Thymus (tissue), 11 donors: ENCODE measurements at regions not wholly inside any gene's neighbourhood (a gene's known extent, or its start where the extent isn't known, plus 50 kb on each side); places are given as distances from the start of the nearest gene placed in this dataset.

Experiments
- DNase-seq, 9 donors: peaks; one replicate each; pipeline ENCODE4 v3.0.0-alpha.2; 2013; ENCODE audit warnings: low spot score in 9 of 9, low read depth in 6 of 9, missing footprints in 1 of 9
- H3K27ac ChIP-seq, 2 donors: one replicate each; pipeline ENCODE4 v1.5.1; 2013; ENCODE audit warnings: control low read depth in 1 of 2, low read depth in 1 of 2, low read length in 1 of 2, mild to moderate bottlenecking in 1 of 2, moderate library complexity in 1 of 2
- H3K27me3 ChIP-seq, 2 donors: one replicate each; pipeline ENCODE4 v1.5.1; 2013; ENCODE audit warnings: low read length in 1 of 2; ENCODE audit not compliant: control insufficient read depth in 2 of 2, insufficient read depth in 1 of 2
- H3K36me3 ChIP-seq, 2 donors: one replicate each; pipeline ENCODE4 v1.5.1; 2013; ENCODE audit warnings: low read length in 1 of 2, mild to moderate bottlenecking in 1 of 2, moderate library complexity in 1 of 2; ENCODE audit not compliant: control insufficient read depth in 2 of 2, insufficient read depth in 2 of 2
- H3K4me1 ChIP-seq, 2 donors: one replicate each; pipeline ENCODE4 v1.5.1; 2013; ENCODE audit warnings: low read length in 2 of 2; ENCODE audit not compliant: control insufficient read depth in 2 of 2, insufficient read depth in 2 of 2
- H3K4me3 ChIP-seq, 2 donors: one replicate each; pipeline ENCODE4 v1.5.1; 2013; ENCODE audit warnings: low read length in 2 of 2, control low read depth in 1 of 2, mild to moderate bottlenecking in 1 of 2
- H3K9me3 ChIP-seq, 2 donors: one replicate each; pipeline ENCODE4 v1.5.1; 2013; ENCODE audit warnings: low read length in 1 of 2, mild to moderate bottlenecking in 1 of 2; ENCODE audit not compliant: control insufficient read depth in 2 of 2, insufficient read depth in 1 of 2
- WGBS: extraction: QIAGEN DNeasy Blood & Tissue Kit; methylation state at CpG from one replicate; pipeline ENCODE4 v1.1.7; 2013; 5-methylcytosine and 5-hydroxymethylcytosine counted together
- donor health status: healthy.

- peak in 1 of 9 donors; percentile 1 for DNase-seq
- Histone ChIP-seq H3K9me3 (no peaks in the 10 kb centered on the region), H3K27me3 (no peaks in the 10 kb centered on the region), H3K27ac (no peak overlapping the region), H3K36me3 (no peaks in the 10 kb centered on the region), H3K4me3 (no peak overlapping the region), H3K4me1 (no peaks in the 10 kb centered on the region)
- WGBS, result 50% methylated on average over 4 of the region's 4 CpGs
Measured at GRCh38 chrX:63993936-63994335, 208.9 kb upstream of the ARHGEF9 start.

- 92% methylated on average over 7 of the region's 7 CpGs for WGBS
Measured at GRCh38 chrX:63985906-63986305, 200.9 kb upstream of the ARHGEF9 start.

GRCh38 chrX:63979480-63979879 is 194.5 kb upstream of the ARHGEF9 start:
- Histone ChIP-seq H3K4me3 (no peak overlapping the region), H3K9me3 (no peaks in the 10 kb centered on the region), H3K27me3 (no peaks in the 10 kb centered on the region), H3K27ac (no peak overlapping the region), H3K36me3 (no peaks in the 10 kb centered on the region), H3K4me1 (no peaks in the 10 kb centered on the region)
- WGBS, result 97% methylated on average over 1 of the region's 1 CpG
- no peak for DNase-seq

More at GRCh38 chrX:63985906-63986305, 200.9 kb upstream of the ARHGEF9 start:
- Histone ChIP-seq H3K4me1 (no peaks in the 10 kb centered on the region), H3K27me3 (no peaks in the 10 kb centered on the region), H3K4me3 (no peak overlapping the region), H3K36me3 (no peaks in the 10 kb centered on the region), H3K9me3 (peaks cover 0 to 9% of the 10 kb centered on the region in 2 donors), H3K27ac (no peak overlapping the region)
- no peak for DNase-seq

- Histone ChIP-seq H3K4me3 (no peak overlapping the region), H3K36me3 (no peaks in the 10 kb centered on the region), H3K27ac (no peak overlapping the region), H3K9me3 (no peaks in the 10 kb centered on the region), H3K4me1 (no peaks in the 10 kb centered on the region), H3K27me3 (no peaks in the 10 kb centered on the region)
- no peak for DNase-seq
- 53% methylated on average over 1 of the region's 1 CpG for WGBS
Measured at GRCh38 chrX:63967551-63967950, 182.5 kb upstream of the ARHGEF9 start.

GRCh38 chrX:63963095-63963784 is 178.2 kb upstream of the ARHGEF9 start:
- no peak overlapping the region for H3K4me3 ChIP-seq
- H3K27me3 ChIP-seq, result no peaks in the 10 kb centered on the region
- no peaks in the 10 kb centered on the region for H3K9me3 ChIP-seq
- whole genome bisulfite sequencing, result 88% methylated on average over 2 of the region's 2 CpGs
- H3K4me1 ChIP-seq, result no peaks in the 10 kb centered on the region
- no peak overlapping the region for H3K27ac ChIP-seq
- no peak for DNase-seq
- no peaks in the 10 kb centered on the region for H3K36me3 ChIP-seq

GRCh38 chrX:63961964-63962363 is 176.9 kb upstream of the ARHGEF9 start:
- H3K9me3 ChIP-seq, result no peaks in the 10 kb centered on the region
- 86% methylated on average over 1 of the region's 1 CpG for WGBS
- no peaks in the 10 kb centered on the region for H3K36me3 ChIP-seq
- H3K27me3 ChIP-seq, result no peaks in the 10 kb centered on the region
- no peak for DNase-seq
- H3K4me3 ChIP-seq, result no peak overlapping the region
- no peaks in the 10 kb centered on the region for H3K4me1 ChIP-seq
- no peak overlapping the region for H3K27ac ChIP-seq

GRCh38 chrX:63959975-63960374 is 175.0 kb upstream of the ARHGEF9 start:
- no peak overlapping the region for H3K4me3 ChIP-seq
- no peak for DNase-seq
- no peaks in the 10 kb centered on the region for H3K4me1 ChIP-seq
- H3K27me3 ChIP-seq, result no peaks in the 10 kb centered on the region
- H3K27ac ChIP-seq, result no peak overlapping the region
- no peaks in the 10 kb centered on the region for H3K9me3 ChIP-seq
- H3K36me3 ChIP-seq, result no peaks in the 10 kb centered on the region

GRCh38 chrX:63958134-63958865 is 173.3 kb upstream of the ARHGEF9 start:
- Histone ChIP-seq H3K9me3 (no peaks in the 10 kb centered on the region), H3K27ac (no peak overlapping the region), H3K27me3 (no peaks in the 10 kb centered on the region), H3K36me3 (no peaks in the 10 kb centered on the region), H3K4me1 (no peaks in the 10 kb centered on the region), H3K4me3 (no peak overlapping the region)
- WGBS, result 87% methylated on average over 2 of the region's 2 CpGs
- DNase-seq, result no peak

GRCh38 chrX:63935835-63936234 is 150.8 kb upstream of the ARHGEF9 start:
- Histone ChIP-seq H3K9me3 (peaks cover 0 to 3% of the 10 kb centered on the region in 2 donors), H3K4me1 (no peaks in the 10 kb centered on the region), H3K4me3 (no peak overlapping the region), H3K36me3 (no peaks in the 10 kb centered on the region), H3K27me3 (no peaks in the 10 kb centered on the region), H3K27ac (no peak overlapping the region)
- WGBS, result 94% methylated on average over 2 of the region's 2 CpGs
- DNase-seq, result no peak
